GM12891 (cell line): ENCODE measurements at regions not wholly inside any gene's neighbourhood (a gene's known extent, or its start where the extent isn't known, plus 50 kb on each side); places are given as distances from the start of the nearest gene placed in this dataset.

Experiments used
- POLR2A ChIP-seq: IDR thresholded peaks from 2 replicates; pipeline ENCODE4 v1.6.1; 2011; ENCODE audit warnings: low read depth, low read length, control low read depth
- POLR2AphosphoS5 ChIP-seq: IDR thresholded peaks from 2 replicates; pipeline ENCODE4 v1.6.1; 2011; ENCODE audit warnings: low read depth, low read length, control low read depth
- SPI1 ChIP-seq: IDR thresholded peaks from 2 replicates; pipeline ENCODE4 v1.6.1; 2011; ENCODE audit warnings: low read depth, low read length, control low read depth
- TAF1 ChIP-seq: IDR thresholded peaks from 2 replicates; pipeline ENCODE4 v1.6.1; 2011; ENCODE audit warnings: low read depth, low read length, control low read depth

DNA sequence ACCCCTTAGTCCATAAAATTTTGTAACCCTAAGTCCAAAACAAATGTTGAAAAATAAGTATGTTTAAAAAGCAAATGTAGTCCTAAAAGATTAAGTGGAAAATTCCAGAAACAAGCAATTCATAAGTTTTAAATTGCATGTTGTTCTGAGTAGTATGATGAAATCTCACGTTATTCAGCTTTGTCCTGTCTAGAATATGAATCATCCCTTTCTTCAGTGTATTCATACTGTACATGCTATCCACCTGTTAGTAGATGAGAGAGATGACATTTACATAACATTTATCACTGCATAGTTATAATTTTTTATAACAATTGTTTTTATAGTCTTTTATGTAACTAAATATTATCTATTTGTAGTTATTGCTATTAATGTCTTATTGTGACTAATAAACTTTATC, 622.3 kb upstream of the CHORDC1 start:
- no peak for TF ChIP-seq TAF1
- TF ChIP-seq POLR2A, result no peak
- TF ChIP-seq SPI1, result no peak
- no peak for TF ChIP-seq POLR2AphosphoS5
